ENCODE measurements at regions not wholly inside any gene's neighbourhood (a gene's known extent, or its start where the extent isn't known, plus 50 kb on each side); places are given as distances from the start of the nearest gene placed in this dataset.

GRCh38 chr10:108362296-108362695 lies 1197.8 kb upstream of the SORCS1 start:
- H3K27me3 ChIP-seq, result no peaks in the 10 kb centered on the region
- H3K4me3 ChIP-seq, result no peak overlapping the region
- H3K9me3 ChIP-seq, result no peaks in the 10 kb centered on the region
- TF ChIP-seq, protein P1, sequence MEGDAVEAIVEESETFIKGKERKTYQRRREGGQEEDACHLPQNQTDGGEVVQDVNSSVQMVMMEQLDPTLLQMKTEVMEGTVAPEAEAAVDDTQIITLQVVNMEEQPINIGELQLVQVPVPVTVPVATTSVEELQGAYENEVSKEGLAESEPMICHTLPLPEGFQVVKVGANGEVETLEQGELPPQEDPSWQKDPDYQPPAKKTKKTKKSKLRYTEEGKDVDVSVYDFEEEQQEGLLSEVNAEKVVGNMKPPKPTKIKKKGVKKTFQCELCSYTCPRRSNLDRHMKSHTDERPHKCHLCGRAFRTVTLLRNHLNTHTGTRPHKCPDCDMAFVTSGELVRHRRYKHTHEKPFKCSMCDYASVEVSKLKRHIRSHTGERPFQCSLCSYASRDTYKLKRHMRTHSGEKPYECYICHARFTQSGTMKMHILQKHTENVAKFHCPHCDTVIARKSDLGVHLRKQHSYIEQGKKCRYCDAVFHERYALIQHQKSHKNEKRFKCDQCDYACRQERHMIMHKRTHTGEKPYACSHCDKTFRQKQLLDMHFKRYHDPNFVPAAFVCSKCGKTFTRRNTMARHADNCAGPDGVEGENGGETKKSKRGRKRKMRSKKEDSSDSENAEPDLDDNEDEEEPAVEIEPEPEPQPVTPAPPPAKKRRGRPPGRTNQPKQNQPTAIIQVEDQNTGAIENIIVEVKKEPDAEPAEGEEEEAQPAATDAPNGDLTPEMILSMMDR (IDR thresholded peaks at IDR 0.05), result no peak
- no peak for TF ChIP-seq POLR2A (IDR thresholded peaks at IDR 0.05)
- no peaks in the 10 kb centered on the region for H3K36me3 ChIP-seq
- H3K27ac ChIP-seq, result no peak overlapping the region
- 45 to 71% (median 58%) methylated on average over 2 of the region's 2 CpGs for WGBS, 4 donors
- no peak for ATAC-seq
- no peaks in the 10 kb centered on the region for H3K4me1 ChIP-seq
- no peak for DNase-seq
- intact Hi-C loops (cut with DNase I), result no loop called here

GRCh38 chr10:108360187-108360586 lies 1195.7 kb upstream of the SORCS1 start:
- H3K4me3 ChIP-seq, result no peak overlapping the region
- intact Hi-C loops (cut with DNase I), result no loop called here
- DNase-seq, result no peak

DNA sequence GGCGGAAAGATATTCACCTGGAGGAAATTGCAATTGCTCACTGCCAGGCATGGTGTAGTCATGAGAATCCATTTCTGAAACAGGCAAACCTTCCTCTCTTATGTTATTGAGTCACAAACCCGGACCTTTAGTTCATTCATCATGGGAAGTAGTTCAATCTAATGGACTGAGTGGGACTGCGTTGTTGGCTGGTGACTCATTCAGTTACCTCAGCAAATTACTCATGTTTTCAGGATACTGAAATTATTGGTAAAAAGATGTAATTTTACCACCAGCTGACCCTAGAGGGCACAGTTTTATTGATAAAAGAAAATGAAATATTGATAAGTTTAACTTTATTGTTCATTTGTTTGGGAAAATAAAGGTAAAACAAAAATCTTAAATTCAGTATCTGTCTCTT lies 1194.4 kb upstream of the SORCS1 start:
- WGBS, 4 donors, result 32 to 70% (median 47%) methylated on average over 3 of the region's 3 CpGs
- Histone ChIP-seq H3K27ac (no peak overlapping the region), H3K36me3 (no peaks in the 10 kb centered on the region), H3K9me3 (no peaks in the 10 kb centered on the region), H3K4me1 (no peaks in the 10 kb centered on the region), H3K27me3 (no peaks in the 10 kb centered on the region), H3K4me3 (no peak overlapping the region)
- TF ChIP-seq POLR2A (IDR thresholded peaks at IDR 0.05), result no peak
- TF ChIP-seq, protein P1 (IDR thresholded peaks at IDR 0.05), result no peak
- intact Hi-C loops (cut with DNase I), result no loop called here
- no peak for ATAC-seq
- no peak for DNase-seq

More at GRCh38 chr10:108360187-108360586, 1195.7 kb upstream of the SORCS1 start:
- H3K36me3 ChIP-seq, result no peaks in the 10 kb centered on the region
- TF ChIP-seq, protein P1 (IDR thresholded peaks at IDR 0.05), result no peak
- TF ChIP-seq POLR2A (IDR thresholded peaks at IDR 0.05), result no peak
- H3K27me3 ChIP-seq, result no peaks in the 10 kb centered on the region
- 60 to 66% (median 64%) methylated on average over 2 of the region's 2 CpGs for WGBS, 4 donors
- H3K4me1 ChIP-seq, result no peaks in the 10 kb centered on the region
- H3K27ac ChIP-seq, result no peak overlapping the region
- ATAC-seq, result no peak
- H3K9me3 ChIP-seq, result no peaks in the 10 kb centered on the region

- Histone ChIP-seq H3K36me3 (no peaks in the 10 kb centered on the region), H3K27me3 (no peaks in the 10 kb centered on the region), H3K4me3 (no peak overlapping the region), H3K4me1 (no peaks in the 10 kb centered on the region), H3K27ac (no peak overlapping the region), H3K9me3 (no peaks in the 10 kb centered on the region)
- WGBS, 4 donors, result 24 to 39% (median 29%) methylated on average over 2 of the region's 2 CpGs
- intact Hi-C loops (cut with DNase I), result no loop called here
- no peak for ATAC-seq
- DNase-seq, result no peak
- TF ChIP-seq POLR2A (IDR thresholded peaks at IDR 0.05), result no peak
- TF ChIP-seq, protein P1 (IDR thresholded peaks at IDR 0.05), result no peak
Observed at GRCh38 chr10:108352771-108353170, 1188.3 kb upstream of the SORCS1 start.

Data from heart left ventricle (tissue), 16 donors.